Immature natural killer cell (primary cell): ENCODE measurements at regions not wholly inside any gene's neighbourhood (a gene's known extent, or its start where the extent isn't known, plus 50 kb on each side); places are given as distances from the start of the nearest gene placed in this dataset.

Experiments
- DNase-seq, 3 donors: peaks; one replicate each; pipeline ENCODE4 v3.0.0; 2022; ENCODE audit warnings: mixed read lengths in 1 of 3
- H3K27ac Mint-ChIP-seq, 6 donors: one replicate each; pipeline ENCODE4 v1.8.0; 2020; ENCODE audit warnings: mixed read lengths in 6 of 6, mild to moderate bottlenecking in 5 of 6, inconsistent platforms in 4 of 6, moderate library complexity in 3 of 6
- H3K27me3 Mint-ChIP-seq, 3 donors: one replicate each; pipeline ENCODE4 v1.8.0; 2020 to 2021; ENCODE audit warnings: low read depth in 3 of 3, mild to moderate bottlenecking in 3 of 3, mixed read lengths in 3 of 3, moderate library complexity in 3 of 3, inconsistent platforms in 1 of 3
- H3K36me3 Mint-ChIP-seq, 3 donors: one replicate each; pipeline ENCODE4 v1.8.0; 2020; ENCODE audit warnings: mixed read lengths in 3 of 3, inconsistent platforms in 2 of 3, mild to moderate bottlenecking in 2 of 3
- H3K4me1 Mint-ChIP-seq, 2 donors: one replicate each; pipeline ENCODE4 v1.8.0; 2020; ENCODE audit warnings: inconsistent platforms in 2 of 2, mild to moderate bottlenecking in 2 of 2, mixed read lengths in 2 of 2, moderate library complexity in 1 of 2
- H3K4me3 Mint-ChIP-seq, 5 donors: one replicate each; pipeline ENCODE4 v1.8.0; 2020; ENCODE audit warnings: mild to moderate bottlenecking in 5 of 5, mixed read lengths in 5 of 5, inconsistent platforms in 3 of 5, moderate library complexity in 3 of 5
- H3K9me3 Mint-ChIP-seq, 6 donors: one replicate each; pipeline ENCODE4 v1.8.0; 2020; ENCODE audit warnings: mild to moderate bottlenecking in 6 of 6, mixed read lengths in 6 of 6, inconsistent platforms in 4 of 6, moderate library complexity in 3 of 6

DNA sequence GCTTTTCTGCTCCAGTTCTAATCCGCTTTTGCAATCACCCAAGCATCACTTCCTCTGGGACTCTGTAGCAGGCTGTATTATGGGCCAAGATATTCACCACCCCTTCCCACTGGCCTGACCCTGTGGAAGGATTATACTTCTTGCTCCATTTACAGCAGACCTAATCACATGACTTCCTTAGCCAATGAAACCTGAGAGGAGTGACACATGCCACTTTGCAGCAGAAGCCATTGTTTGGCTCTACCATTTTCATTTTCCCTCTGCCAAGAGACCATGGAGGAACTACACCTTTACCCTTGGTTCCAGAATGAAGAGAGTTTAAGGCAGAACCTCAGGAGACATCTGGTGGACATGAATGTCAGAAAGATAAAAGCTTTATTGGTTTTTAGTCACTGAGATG lies 134.9 kb upstream of the HSD17B12 start:
- H3K36me3 Mint-ChIP-seq = no peaks in the 10 kb centered on the region
- no peak for DNase-seq
- H3K4me1 Mint-ChIP-seq = peaks cover 0 to 2% of the 10 kb centered on the region in 2 donors
- H3K27me3 Mint-ChIP-seq = peaks cover 4 to 10% (median 4%) of the 10 kb centered on the region in 3 donors
- no peak overlapping the region for H3K4me3 Mint-ChIP-seq
- H3K27ac Mint-ChIP-seq = no peak overlapping the region
- peaks cover 0 to 1% (median 0%) of the 10 kb centered on the region in 6 donors for H3K9me3 Mint-ChIP-seq

DNA sequence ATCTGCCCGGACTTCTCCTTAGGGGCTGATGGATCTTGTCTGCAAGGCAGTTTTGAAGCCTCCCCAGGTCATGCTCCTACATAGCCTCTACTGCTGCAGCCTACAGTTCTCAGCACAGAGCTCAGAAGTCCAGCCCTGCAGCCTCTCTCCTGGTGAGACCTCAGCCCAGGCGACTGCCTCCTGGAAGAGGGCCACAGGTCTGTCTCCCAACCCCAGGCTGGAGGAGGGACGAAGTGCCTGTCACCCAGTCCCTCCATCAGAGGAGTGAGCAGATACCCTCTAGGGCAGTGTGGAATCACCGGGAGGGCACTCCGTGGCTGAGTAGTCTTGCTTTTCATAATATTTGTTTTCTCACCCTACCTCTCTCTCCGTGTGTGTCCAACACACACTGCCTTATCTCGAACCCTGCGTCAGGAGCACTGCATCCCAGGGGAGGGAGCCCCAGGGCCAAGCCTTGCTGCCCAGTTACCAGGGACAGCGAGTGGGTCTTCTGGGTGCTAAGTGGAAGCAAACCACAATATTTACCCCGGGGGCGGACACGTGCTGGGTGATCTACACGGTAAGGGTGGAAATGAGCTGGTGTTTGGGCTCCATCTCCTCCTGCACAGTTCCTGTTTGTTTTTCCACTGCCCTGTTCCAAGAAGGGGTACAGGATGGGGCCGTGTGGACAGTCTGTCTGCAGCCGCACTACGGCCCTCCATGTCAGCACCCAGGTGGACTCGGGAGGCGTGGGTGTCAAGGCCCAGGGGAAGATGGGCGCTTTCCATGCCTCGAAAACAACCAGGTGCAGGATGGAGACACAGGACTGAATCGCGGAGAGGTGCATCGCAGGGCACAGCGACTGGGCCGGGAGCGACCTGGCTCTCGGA lies 133.7 kb upstream of the HSD17B12 start:
- Mint-ChIP-seq H3K9me3 (peaks cover 0 to 1% (median 0%) of the 10 kb centered on the region in 6 donors), H3K4me3 (peak overlapping the region in 1 of 5 donors; percentile 20), H3K27me3 (peaks cover 3 to 6% (median 5%) of the 10 kb centered on the region in 3 donors)

DNA sequence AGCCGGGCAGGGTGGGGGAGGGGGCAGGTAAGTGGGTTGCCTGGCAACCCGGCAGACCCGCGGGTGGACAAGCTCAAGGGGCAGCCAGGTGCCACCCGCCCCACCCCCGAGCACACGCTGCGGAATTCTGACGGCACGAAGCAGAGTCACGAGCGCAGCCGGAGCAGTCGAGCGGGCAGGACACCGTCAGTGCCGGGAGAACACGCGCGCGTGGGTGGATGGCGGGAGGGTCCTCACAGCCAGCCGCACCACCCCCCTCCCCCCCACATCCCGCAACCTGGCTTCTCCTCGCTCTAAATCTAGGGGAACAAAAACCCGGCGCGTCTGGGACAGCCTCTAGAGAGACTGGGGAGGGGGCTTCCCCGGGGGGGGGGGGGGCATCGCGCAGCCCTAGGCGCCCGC lies 133.1 kb upstream of the HSD17B12 start:
- Mint-ChIP-seq H3K4me1 (peaks cover 0 to 2% of the 10 kb centered on the region in 2 donors), H3K9me3 (peaks cover 0 to 1% (median 0%) of the 10 kb centered on the region in 6 donors), H3K36me3 (no peaks in the 10 kb centered on the region), H3K4me3 (no peak overlapping the region), H3K27me3 (peaks cover 3 to 9% (median 5%) of the 10 kb centered on the region in 3 donors), H3K27ac (no peak overlapping the region)
- DNase-seq = no peak

More for the DNA sequence above, 133.7 kb upstream of the HSD17B12 start:
- Mint-ChIP-seq H3K36me3 (no peaks in the 10 kb centered on the region), H3K4me1 (peaks cover 0 to 2% of the 10 kb centered on the region in 2 donors), H3K27ac (no peak overlapping the region)
- no peak for DNase-seq

DNA sequence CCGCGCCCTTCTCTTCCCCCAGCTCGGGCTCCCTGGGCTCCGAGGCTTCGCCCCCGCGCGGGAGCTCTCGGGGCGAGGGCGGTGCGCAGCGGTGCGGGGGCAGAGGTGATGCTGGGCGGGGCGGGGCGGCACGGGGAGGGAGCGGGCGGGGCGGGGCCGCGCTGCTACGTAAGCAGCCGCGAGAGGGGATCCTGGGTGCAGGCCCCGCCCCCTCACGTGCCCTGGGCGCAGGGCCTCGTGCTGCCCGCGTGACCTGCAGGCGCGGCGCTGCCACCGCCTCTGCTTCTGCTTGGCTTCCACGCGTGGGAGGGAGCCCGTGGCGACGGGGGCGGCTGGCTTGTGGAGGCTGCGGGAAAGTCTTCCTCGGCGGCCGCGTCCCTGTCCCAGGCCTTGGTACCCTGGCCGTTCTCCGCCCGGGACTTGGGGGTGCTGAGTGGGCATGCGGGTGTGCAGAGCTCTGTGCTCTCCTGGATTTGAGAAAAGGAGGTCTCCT lies 132.6 kb upstream of the HSD17B12 start:
- H3K4me3 Mint-ChIP-seq = no peak overlapping the region
- H3K27ac Mint-ChIP-seq = no peak overlapping the region
- no peaks in the 10 kb centered on the region for H3K9me3 Mint-ChIP-seq
- peaks cover 0 to 2% of the 10 kb centered on the region in 2 donors for H3K4me1 Mint-ChIP-seq
- DNase-seq = no peak
- no peaks in the 10 kb centered on the region for H3K36me3 Mint-ChIP-seq
- peaks cover 2 to 13% (median 3%) of the 10 kb centered on the region in 3 donors for H3K27me3 Mint-ChIP-seq

DNA sequence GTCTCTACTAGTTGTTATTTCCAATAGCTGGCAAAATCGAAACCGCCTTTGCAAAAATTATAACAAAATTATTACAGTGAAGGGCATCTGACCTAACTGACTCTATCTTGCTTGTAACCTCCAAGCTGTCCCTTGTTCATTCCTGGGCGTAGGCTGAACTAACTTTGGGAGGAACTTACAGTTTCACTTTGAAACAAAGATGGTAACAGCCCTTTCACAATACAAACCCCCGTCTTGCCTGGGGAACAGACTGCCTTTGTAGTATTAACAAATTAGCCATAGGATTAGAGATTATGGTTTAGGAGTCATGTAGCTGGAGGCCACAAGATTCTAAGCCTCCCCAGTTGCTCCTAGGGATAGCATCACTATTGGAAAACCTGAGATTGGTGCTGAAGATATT lies 131.6 kb upstream of the HSD17B12 start:
- Mint-ChIP-seq H3K36me3 (no peaks in the 10 kb centered on the region), H3K4me3 (no peak overlapping the region), H3K27ac (no peak overlapping the region), H3K9me3 (no peaks in the 10 kb centered on the region), H3K27me3 (peaks cover 2 to 17% (median 3%) of the 10 kb centered on the region in 3 donors), H3K4me1 (peaks cover 0 to 2% of the 10 kb centered on the region in 2 donors)
- no peak for DNase-seq

DNA sequence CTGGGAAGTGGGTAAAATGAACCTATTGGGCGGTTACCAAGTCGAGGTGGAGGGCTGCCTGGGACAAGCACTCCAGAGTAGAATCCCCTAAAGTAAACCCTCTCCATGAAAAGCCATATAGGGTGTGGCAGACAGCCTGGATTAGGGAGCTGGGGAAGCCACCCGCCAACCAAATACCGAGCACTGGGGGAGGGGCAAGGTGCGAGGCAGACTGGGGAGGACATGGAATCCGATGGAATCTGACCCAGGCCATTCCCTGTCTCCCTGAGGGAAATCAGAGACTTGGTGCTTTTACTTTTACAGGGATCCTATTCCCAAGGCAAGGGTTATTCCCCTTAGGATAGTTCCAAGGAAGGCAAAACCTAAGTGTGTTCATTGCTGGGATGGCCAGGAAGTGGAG lies 130.9 kb upstream of the HSD17B12 start:
- Mint-ChIP-seq H3K36me3 (no peaks in the 10 kb centered on the region), H3K27ac (no peak overlapping the region), H3K27me3 (peaks cover 2 to 19% (median 3%) of the 10 kb centered on the region in 3 donors), H3K4me3 (no peak overlapping the region), H3K9me3 (no peaks in the 10 kb centered on the region), H3K4me1 (peaks cover 0 to 2% of the 10 kb centered on the region in 2 donors)
- DNase-seq = no peak

DNA sequence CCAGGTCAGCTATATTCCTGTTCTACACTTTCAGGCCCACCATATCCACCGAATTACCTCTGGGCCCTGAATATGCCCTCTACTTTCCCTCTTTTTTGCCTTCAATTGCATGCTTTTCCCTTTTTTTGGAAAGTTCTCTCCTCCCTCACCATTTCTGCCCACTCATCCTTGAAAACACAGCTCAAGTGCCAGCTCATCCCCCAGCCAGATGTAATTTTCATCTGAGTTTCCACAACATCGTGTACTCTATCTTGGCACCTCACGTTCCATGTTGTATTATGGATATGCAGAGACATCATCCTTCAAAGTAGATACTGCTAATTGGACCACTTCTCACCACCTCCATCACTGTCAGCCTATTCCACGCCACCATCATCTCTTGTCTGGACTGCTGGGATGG lies 129.8 kb upstream of the HSD17B12 start:
- H3K4me3 Mint-ChIP-seq = no peak overlapping the region
- peaks cover 2 to 25% (median 8%) of the 10 kb centered on the region in 3 donors for H3K27me3 Mint-ChIP-seq
- no peak overlapping the region for H3K27ac Mint-ChIP-seq
- no peaks in the 10 kb centered on the region for H3K9me3 Mint-ChIP-seq
- DNase-seq = no peak
- H3K36me3 Mint-ChIP-seq = no peaks in the 10 kb centered on the region
- peaks cover 0 to 2% of the 10 kb centered on the region in 2 donors for H3K4me1 Mint-ChIP-seq

DNA sequence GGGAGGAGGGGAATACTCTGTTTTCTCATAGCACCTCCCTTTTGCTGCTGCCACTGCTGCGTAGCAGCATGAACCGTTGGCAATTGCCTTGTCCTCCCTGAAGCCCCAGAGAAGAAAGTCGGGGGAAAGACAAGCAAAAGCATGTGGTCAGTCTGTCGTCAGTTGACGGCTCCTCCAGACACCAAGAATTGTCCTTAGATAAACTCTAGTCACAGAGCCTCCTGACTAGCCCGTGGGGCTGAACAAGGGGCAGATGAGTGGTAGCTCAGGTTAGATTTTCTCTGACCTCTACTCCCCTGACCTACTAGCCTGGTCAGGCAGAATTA lies 126.4 kb upstream of the HSD17B12 start:
- H3K4me3 Mint-ChIP-seq = no peak overlapping the region
- DNase-seq = no peak
- H3K27me3 Mint-ChIP-seq = peaks cover 6 to 31% (median 18%) of the 10 kb centered on the region in 3 donors
- no peaks in the 10 kb centered on the region for H3K4me1 Mint-ChIP-seq
- H3K9me3 Mint-ChIP-seq = peaks cover 0 to 1% (median 0%) of the 10 kb centered on the region in 6 donors
- no peak overlapping the region for H3K27ac Mint-ChIP-seq
- H3K36me3 Mint-ChIP-seq = no peaks in the 10 kb centered on the region

DNA sequence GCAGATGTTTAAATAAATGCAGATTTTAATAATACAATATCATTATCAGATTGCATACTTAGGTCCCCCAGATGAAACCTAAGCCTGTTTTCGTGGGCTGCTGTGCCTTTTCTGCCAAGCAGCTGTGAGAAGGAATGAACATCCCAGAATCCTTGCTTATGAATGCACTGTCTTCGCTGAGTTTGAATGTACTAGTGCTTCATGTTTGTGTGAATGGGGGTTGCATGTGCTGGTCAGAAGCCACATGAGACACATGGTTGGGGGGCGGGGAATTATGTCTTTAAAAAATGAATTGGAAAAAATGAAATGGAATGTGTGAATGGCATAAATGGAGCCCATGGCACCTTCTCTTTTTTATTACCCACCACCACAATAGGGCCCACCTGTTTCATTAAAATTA lies 125.4 kb upstream of the HSD17B12 start:
- peaks cover 6 to 38% (median 18%) of the 10 kb centered on the region in 3 donors for H3K27me3 Mint-ChIP-seq
- H3K4me3 Mint-ChIP-seq = no peak overlapping the region
- H3K4me1 Mint-ChIP-seq = no peaks in the 10 kb centered on the region
- H3K9me3 Mint-ChIP-seq = peaks cover 0 to 1% (median 0%) of the 10 kb centered on the region in 6 donors
- H3K27ac Mint-ChIP-seq = no peak overlapping the region
- DNase-seq = no peak
- no peaks in the 10 kb centered on the region for H3K36me3 Mint-ChIP-seq

DNA sequence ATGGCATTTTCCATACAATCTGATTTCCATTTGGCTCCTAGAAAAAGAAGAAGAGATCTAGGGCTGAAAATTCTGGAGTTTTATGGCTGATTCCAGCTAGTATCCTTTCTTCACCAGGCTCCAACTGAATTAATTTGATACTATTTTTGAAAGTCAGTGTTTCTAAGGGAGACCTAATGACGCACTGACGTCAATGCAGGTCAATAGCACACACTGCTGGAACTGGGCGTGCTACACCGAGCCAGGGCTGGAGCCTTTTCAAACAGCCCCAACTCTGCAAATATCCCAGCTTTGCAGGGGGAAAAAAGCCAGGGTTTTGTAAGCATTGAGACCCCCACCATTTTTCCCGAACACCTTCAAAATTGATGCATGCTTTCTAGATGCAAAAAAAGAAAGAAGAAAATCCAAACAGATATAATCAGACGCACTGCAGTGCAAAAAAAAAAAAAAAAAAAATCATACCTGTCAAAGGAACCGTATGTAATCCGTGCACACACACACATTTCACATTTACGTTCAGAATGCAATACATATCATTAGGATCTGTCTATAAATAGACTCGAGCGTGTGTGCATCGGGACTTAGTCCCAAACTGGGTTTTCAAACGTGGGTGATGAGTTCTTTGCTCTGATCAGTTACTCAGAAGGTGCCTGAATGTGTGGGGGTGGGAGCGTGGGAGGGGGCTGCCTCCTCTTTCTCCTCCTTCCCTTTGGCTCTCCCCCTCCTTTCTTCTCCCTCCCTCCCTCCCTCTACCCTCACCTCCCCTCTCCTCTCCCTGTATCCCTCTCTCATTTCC lies 124.5 kb upstream of the HSD17B12 start:
- H3K27ac Mint-ChIP-seq = no peak overlapping the region
- H3K27me3 Mint-ChIP-seq = peaks cover 4 to 41% (median 19%) of the 10 kb centered on the region in 3 donors
- no peaks in the 10 kb centered on the region for H3K36me3 Mint-ChIP-seq
- H3K4me3 Mint-ChIP-seq = no peak overlapping the region
- no peaks in the 10 kb centered on the region for H3K4me1 Mint-ChIP-seq
- DNase-seq = no peak
- H3K9me3 Mint-ChIP-seq = peaks cover 0 to 1% (median 0%) of the 10 kb centered on the region in 6 donors

DNA sequence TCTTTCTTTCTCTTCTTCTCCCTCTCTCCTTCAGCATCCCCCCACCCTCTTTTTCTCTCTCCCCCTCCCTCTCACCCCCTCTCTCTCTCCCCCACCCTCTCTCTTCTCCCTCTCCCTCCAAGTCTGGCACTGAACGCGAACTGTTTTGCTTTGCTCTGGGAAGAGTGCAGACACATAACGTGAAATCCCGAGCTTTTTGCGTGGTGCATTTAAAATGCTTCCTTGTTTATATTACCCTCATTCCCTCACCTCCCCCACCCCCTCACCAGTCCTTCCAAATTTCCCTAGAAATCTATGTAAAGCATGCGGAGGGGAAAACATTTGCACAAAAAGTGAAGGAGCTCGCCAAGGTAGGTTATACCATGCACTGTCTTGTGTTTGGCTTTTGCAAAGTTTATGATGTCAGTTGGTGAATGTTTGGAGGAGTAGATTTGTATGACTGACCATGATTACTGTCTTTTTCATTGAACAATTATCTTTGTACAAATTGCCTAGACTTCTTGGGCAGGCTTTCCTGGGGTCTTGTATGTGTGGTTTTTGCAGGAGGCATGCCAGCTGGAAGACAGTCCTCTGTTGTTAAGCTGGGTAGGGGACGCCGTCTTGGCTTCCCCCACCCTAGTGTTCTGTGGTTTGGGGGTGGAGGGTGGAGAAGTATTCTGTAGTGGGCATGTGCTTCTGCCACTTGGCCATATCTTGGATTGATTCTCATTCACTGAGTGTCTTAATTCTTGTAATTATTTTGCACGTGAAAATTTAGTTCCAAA lies 123.7 kb upstream of the HSD17B12 start:
- no peaks in the 10 kb centered on the region for H3K4me1 Mint-ChIP-seq
- H3K9me3 Mint-ChIP-seq = peaks cover 0 to 1% (median 0%) of the 10 kb centered on the region in 6 donors
- H3K27me3 Mint-ChIP-seq = peaks cover 4 to 41% (median 17%) of the 10 kb centered on the region in 3 donors
- H3K4me3 Mint-ChIP-seq = peak overlapping the region in 1 of 5 donors; percentile 11
- no peaks in the 10 kb centered on the region for H3K36me3 Mint-ChIP-seq
- no peak for DNase-seq
- no peak overlapping the region for H3K27ac Mint-ChIP-seq

DNA sequence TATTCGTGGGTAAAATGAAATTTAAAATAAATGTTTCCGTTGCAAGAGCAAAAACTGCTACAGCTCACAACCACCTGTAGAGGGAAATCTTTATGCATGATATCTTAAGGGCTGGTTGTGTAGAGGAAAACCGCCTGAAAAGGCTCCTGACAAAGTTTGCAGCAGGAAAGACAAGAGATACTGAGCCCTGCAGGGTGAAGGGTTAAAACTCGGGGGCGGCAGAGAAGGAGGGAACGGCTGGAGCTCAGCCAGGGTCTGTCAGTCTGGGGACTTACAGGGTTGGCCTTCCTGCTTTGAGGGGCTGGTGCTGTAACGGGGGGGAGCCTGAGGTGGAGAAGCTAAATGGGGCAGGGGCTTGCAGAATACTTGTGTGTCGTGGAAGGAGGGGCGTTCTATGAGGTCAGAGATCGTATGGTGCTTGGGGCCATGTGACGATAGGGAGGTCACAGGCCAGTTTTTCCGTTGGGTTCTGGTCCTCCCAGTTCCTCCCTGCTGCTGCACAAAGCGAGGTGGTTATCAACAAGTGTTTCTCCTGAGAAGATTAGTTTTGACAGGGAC lies 122.9 kb upstream of the HSD17B12 start:
- Mint-ChIP-seq H3K27ac (no peak overlapping the region), H3K4me1 (no peaks in the 10 kb centered on the region), H3K27me3 (peaks cover 4 to 37% (median 17%) of the 10 kb centered on the region in 3 donors), H3K4me3 (no peak overlapping the region), H3K9me3 (peaks cover 0 to 1% (median 0%) of the 10 kb centered on the region in 6 donors), H3K36me3 (no peaks in the 10 kb centered on the region)
- no peak for DNase-seq

DNA sequence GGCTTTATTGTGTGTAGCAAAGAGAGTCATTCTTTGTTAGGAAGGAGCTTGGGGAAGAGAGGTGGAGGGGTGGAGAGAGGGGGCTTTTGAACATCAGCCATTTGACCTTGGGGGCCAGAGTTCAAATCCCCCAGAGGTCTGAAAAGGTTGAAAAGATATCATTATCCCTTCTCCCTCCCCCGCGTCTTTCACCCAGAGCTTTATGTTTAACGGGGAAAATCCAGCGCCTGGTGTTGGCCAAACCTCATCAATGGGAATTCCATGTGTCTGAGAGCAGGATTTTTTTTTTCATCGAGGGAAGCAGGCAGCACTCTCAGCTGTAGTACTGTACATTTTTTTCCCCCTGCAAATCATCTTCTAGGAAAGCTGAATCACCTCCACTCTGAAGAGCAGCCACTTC lies 122.4 kb upstream of the HSD17B12 start:
- Mint-ChIP-seq H3K9me3 (peaks cover 0 to 1% (median 0%) of the 10 kb centered on the region in 6 donors), H3K27me3 (peaks cover 4 to 32% (median 17%) of the 10 kb centered on the region in 3 donors), H3K4me3 (no peak overlapping the region), H3K27ac (no peak overlapping the region), H3K36me3 (no peaks in the 10 kb centered on the region), H3K4me1 (no peaks in the 10 kb centered on the region)
- no peak for DNase-seq
